Fibroblast of skin of left quadriceps (primary cell): ENCODE measurements at regions not wholly inside any gene's neighbourhood (a gene's known extent, or its start where the extent isn't known, plus 50 kb on each side); places are given as distances from the start of the nearest gene placed in this dataset.

Experiments
- DNase-seq, 2 experiments: peaks; one replicate each; pipeline ENCODE4 v3.0.0-alpha.2; 2013; ENCODE audit warnings: low read depth in 2 of 2

- DNase-seq: no peak
Observed at GRCh38 chr9:126089789-126090188, 236.8 kb upstream of the MVB12B start.

- no peak for DNase-seq
Observed at GRCh38 chr9:126093771-126094170, 232.9 kb upstream of the MVB12B start.

GRCh38 chr9:126095546-126096190 lies 231.0 kb upstream of the MVB12B start:
- no peak for DNase-seq

DNA sequence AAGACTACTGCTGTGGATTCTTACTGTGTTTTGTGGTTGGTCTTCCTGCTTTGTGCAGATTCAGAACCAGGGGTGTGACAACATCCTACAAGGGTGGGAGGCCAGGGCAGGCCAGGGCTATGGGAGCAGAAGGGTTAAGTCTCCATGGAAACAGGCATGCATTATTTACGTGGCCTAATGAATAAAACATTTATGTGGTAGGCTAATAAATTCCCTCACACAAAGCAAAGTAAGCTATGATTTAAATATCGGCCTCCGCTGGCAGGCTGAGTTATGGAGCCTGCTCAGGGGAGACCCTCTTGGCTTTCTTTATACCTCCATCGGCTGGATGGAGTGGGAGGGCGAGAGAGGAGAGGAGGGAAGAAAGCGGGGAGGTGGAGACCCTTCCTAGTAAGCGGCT lies 230.3 kb upstream of the MVB12B start:
- no peak for DNase-seq

DNA sequence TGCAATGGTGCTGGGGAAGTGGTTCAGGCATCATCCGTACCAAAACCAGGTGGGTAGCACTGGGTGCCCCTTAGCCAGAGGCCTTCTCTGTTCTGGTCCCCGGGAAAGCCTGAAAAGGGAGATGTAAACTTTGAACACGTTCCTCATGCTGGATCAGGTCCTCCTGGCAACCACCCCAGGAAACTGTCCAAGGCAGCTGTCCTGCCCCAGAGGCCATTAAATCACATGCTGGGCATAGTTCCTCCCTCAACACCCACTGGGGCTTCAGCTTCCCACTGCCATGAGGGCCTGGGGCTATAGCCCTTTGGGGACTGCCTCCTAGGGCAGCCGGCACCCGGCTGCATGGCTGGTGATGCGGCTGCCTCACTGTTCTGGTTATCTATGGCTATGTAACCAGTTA lies 228.9 kb upstream of the MVB12B start:
- DNase-seq: no peak

GRCh38 chr9:126106404-126106803 lies 220.2 kb upstream of the MVB12B start:
- no peak for DNase-seq

DNA sequence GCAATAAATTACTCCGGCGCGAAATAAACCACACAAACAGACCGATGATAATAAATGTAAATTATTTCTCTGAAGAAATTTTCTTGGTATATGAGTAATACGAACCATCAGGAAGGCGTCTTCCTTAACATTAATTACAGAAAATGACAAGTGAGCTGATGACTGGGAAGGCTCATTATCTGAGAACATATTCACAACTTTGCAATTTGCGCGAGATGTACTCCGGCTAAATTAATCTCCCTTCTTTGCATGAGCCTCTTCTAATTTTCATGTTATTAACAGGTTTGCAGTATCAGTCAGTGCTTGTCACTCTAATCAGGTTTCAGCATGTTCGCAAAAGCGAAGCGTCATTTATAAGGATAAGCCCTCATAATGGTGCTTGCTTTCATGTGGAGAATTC lies 218.9 kb upstream of the MVB12B start:
- DNase-seq: no peak

DNA sequence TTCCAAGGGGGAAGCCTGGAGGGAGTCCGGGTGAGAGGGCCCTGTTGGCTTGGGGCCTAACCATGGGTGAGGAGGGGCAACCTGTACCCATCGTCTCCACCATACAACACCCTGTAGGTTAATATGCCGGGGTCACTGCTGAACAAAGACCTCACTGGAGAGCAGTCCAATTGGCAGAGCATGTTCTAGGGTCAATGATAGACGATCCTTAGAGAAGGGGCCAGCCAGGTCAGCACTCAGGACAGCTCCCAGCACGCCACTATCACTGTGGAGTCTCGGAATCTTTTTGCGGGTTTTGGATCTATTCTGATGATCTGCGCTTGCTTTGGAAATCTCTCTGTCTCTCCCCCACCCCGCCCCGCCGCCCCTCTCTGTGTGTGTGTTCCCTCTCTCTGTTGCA lies 218.4 kb upstream of the MVB12B start:
- no peak for DNase-seq

DNA sequence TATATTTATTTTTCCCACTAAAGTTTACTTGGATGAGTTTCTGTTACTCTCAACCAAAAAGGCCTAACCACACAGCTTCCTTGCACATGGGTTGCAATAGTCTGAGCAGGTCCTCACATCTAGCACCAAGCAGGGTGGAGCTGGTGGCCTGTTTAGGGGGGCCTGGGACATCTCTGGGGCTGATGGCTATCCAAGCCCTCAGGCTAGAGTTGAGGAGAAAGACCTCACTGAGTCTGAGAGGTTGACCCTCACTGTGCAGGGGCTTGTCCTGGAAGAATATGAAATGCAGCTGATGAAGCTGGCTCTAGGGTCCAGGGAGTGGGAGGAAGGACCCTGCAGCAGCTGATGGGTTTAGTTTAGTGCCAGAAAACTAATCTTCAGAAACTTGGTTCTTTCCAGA lies 217.1 kb upstream of the MVB12B start:
- no peak for DNase-seq

GRCh38 chr9:126111556-126111955 lies 215.1 kb upstream of the MVB12B start:
- no peak for DNase-seq

- no peak for DNase-seq
Observed at GRCh38 chr9:126112135-126112720, 214.4 kb upstream of the MVB12B start.

DNA sequence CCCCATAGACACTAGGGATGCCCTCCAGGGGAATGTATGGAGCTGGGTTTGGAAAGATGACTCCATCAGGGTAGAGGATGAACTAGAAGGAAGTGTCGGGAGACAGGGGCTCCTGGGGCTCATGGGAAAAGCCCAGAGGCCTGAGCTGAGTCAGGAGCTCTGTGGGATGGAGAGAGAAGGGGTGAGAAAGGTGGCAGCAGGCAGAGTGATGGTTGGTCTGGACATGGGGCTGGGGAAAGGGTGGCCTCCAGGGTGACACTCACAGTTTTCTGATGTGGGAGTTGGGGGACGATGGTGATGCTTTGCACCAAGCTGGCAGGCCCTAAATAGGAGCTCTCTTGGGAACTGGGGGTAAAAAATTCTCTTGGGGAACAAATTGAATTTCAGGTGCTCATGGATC lies 213.5 kb upstream of the MVB12B start:
- no peak for DNase-seq

- no peak for DNase-seq
Observed at GRCh38 chr9:126113756-126114408, 212.7 kb upstream of the MVB12B start.

DNA sequence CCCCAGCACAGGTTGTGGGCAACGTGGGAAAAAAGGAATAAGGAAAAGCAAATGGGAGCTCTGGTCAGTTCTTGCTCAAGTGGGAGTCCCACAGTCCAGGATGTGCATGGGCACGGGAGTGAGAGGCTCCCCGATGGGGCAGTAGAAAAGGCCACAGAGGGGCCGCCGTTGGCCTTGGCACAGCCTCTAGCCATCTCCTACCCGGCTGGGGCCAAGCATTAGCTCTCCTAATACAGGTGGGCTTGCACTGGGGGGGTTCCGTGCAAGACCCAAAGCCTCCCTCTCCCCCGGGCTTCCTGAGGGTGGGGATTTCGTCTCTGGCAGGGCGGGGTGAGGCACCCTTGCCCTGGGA lies 212.2 kb upstream of the MVB12B start:
- DNase-seq: no peak

- no peak for DNase-seq
Observed at GRCh38 chr9:126114850-126115460, 211.7 kb upstream of the MVB12B start.

GRCh38 chr9:126116351-126117157 lies 210.1 kb upstream of the MVB12B start:
- no peak for DNase-seq

- DNase-seq: no peak
Observed at GRCh38 chr9:126117158-126117425, 209.5 kb upstream of the MVB12B start.

DNA sequence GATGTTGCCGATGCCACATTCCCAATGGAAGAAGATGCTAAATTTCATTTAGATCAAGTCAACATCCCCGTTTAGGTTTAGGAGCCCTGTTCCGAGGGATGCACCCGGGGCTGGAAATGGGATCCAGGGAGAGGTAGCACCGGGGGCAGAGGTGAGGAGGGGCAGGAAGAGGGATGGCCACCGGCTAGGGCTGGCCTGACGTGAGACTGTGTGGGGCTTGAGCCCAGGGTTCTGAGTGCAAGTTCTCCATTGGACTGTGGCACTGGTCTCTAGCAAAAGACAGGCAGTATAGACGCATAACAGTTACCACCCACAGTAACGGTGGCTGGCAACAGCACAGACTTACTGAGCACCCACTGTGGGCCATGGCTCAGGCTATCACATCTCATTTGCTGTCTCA lies 209.0 kb upstream of the MVB12B start:
- DNase-seq: no peak

GRCh38 chr9:126119731-126120130 lies 206.9 kb upstream of the MVB12B start:
- no peak for DNase-seq

DNA sequence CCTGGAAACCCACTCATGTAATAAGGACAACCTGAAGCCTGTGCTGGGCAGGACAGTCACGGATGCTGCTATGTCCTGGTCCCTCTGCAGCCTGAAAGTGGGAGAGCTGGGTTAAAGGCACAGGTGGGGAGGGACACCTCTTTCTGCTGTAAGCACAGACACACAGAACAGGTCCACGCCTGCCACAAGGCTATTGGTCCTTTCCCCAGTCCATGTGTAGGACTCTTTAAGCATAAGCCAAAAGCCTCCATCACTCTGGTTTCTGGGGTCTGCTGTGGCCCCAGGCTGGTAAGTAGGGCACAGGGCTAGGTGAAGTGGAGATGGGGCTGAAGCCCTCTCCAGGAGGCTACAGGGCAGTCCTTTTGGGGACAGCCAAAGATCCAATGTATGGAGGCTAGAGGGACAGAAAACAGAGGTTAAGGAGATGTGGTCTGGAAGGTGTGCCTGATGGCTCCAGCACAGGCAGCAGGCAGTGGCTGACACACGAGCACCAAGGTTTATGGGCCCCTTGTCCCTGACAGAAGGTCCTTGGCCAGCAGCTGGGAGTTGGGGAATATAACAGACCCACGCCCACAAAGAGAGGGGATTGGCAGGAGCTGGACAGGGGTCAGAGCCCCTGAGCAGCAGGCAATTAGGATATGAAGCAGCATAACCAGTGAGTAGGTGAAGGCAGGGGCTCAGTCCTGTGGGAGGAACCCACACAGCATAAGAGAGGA lies 203.6 kb upstream of the MVB12B start:
- DNase-seq: no peak

GRCh38 chr9:126123927-126124326 lies 202.7 kb upstream of the MVB12B start:
- no peak for DNase-seq

DNA sequence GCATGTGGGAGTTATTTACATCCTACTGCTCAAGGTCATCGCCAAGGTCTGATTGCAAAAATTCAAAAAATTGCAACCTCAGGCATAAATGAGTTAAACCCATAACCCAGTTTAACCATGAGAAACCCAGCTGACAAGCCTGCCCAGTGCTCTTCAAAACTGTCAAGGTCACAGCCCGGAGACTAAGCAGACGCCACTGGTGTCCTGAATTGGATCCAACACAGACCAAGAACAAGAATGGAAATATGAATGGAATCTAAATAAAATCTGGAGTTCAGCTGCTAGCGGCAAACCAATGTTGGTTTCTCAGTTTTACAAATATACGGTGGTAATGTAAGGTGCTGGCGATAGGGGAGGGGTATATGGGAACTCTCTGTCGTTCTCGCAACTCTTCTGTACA lies 201.5 kb upstream of the MVB12B start:
- no peak for DNase-seq
